ENCODE measurements at regions not wholly inside any gene's neighbourhood (a gene's known extent, or its start where the extent isn't known, plus 50 kb on each side); places are given as distances from the start of the nearest gene placed in this dataset.

GRCh38 chr1:244970236-244970743 lies 105.9 kb upstream of the HNRNPU start:
- DNase-seq = no peak

GRCh38 chr1:244969355-244970235 lies 105.3 kb upstream of the HNRNPU start:
- DNase-seq = peak; percentile 94

GRCh38 chr1:244968881-244969280 lies 104.5 kb upstream of the HNRNPU start:
- DNase-seq = no peak

GRCh38 chr1:244968471-244968871 lies 104.1 kb upstream of the HNRNPU start:
- DNase-seq = no peak

- no peak for DNase-seq
These were observed 102.8 kb upstream of the HNRNPU start for GRCh38 chr1:244967159-244967558.

GRCh38 chr1:244965185-244966030 lies 101.1 kb upstream of the HNRNPU start:
- DNase-seq = no peak

GRCh38 chr1:244964112-244964971 lies 100.0 kb upstream of the HNRNPU start:
- peak; percentile 15 for DNase-seq

- no peak for DNase-seq
These were observed 99.0 kb upstream of the HNRNPU start for GRCh38 chr1:244963231-244963826.

- DNase-seq = no peak
These were observed 97.8 kb upstream of the HNRNPU start for GRCh38 chr1:244962130-244962529.

GRCh38 chr1:244960904-244961303 lies 96.6 kb upstream of the HNRNPU start:
- no peak for DNase-seq

GRCh38 chr1:244958593-244958992 lies 94.2 kb upstream of the HNRNPU start:
- no peak for DNase-seq

GRCh38 chr1:244957525-244957924 lies 93.2 kb upstream of the HNRNPU start:
- DNase-seq = no peak

- DNase-seq = no peak
These were observed 92.8 kb upstream of the HNRNPU start for GRCh38 chr1:244957122-244957521.

GRCh38 chr1:244955661-244956060 lies 91.3 kb upstream of the HNRNPU start:
- DNase-seq = no peak

GRCh38 chr1:244954359-244954758 lies 90.0 kb upstream of the HNRNPU start:
- no peak for DNase-seq

- no peak for DNase-seq
These were observed 89.6 kb upstream of the HNRNPU start for GRCh38 chr1:244953901-244954300.

GRCh38 chr1:244952940-244953339 lies 88.6 kb upstream of the HNRNPU start:
- no peak for DNase-seq

GRCh38 chr1:244952280-244952933 lies 88.1 kb upstream of the HNRNPU start:
- no peak for DNase-seq

GRCh38 chr1:244948416-244948815 lies 84.1 kb upstream of the HNRNPU start:
- DNase-seq = no peak

- DNase-seq = no peak
These were observed 80.8 kb upstream of the HNRNPU start for GRCh38 chr1:244945109-244945671.

GRCh38 chr1:244941121-244941520 lies 76.8 kb upstream of the HNRNPU start:
- DNase-seq = no peak
